ENCODE measurements at regions not wholly inside any gene's neighbourhood (a gene's known extent, or its start where the extent isn't known, plus 50 kb on each side); places are given as distances from the start of the nearest gene placed in this dataset.

- H3K4me1 Mint-ChIP-seq (ENCODE audit: low read depth): no peaks in the 10 kb centered on the region
Measured at GRCh38 chr15:91627473-91628278, 225.8 kb upstream of the SLCO3A1 start.

DNA sequence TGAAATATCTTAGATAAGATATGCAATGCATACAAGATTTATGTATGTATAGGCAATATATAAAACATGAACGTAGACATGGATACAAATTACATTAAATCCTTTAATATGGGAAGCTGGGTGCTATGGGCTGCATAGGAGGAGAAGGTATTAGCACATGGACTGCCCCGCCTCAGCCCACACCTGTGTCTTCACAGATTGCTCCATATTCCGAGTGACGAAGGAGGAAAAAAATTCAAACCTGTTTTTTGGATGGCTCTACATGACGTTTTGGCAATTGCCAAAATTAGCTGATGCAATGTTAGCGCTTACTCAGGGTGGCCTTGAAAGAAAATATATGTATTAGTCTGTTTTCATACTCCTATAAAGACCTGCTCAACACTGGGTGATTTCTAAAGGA is 223.4 kb upstream of the SLCO3A1 start:
- Mint-ChIP-seq H3K36me3 (ENCODE audit: low read depth) (no peaks in the 10 kb centered on the region), H3K27ac (no peak overlapping the region), H3K4me1 (ENCODE audit: low read depth) (no peaks in the 10 kb centered on the region), H3K27me3 (ENCODE audit: insufficient read depth) (no peaks in the 10 kb centered on the region; the same call in 1 of the 2 replicates), H3K9me3 (peaks cover 23% of the 10 kb centered on the region), H3K4me3 (no peak overlapping the region)
- TF ChIP-seq, protein P1, sequence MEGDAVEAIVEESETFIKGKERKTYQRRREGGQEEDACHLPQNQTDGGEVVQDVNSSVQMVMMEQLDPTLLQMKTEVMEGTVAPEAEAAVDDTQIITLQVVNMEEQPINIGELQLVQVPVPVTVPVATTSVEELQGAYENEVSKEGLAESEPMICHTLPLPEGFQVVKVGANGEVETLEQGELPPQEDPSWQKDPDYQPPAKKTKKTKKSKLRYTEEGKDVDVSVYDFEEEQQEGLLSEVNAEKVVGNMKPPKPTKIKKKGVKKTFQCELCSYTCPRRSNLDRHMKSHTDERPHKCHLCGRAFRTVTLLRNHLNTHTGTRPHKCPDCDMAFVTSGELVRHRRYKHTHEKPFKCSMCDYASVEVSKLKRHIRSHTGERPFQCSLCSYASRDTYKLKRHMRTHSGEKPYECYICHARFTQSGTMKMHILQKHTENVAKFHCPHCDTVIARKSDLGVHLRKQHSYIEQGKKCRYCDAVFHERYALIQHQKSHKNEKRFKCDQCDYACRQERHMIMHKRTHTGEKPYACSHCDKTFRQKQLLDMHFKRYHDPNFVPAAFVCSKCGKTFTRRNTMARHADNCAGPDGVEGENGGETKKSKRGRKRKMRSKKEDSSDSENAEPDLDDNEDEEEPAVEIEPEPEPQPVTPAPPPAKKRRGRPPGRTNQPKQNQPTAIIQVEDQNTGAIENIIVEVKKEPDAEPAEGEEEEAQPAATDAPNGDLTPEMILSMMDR (IDR thresholded peaks at IDR 0.05): no peak
- no peak for DNase-seq

More at GRCh38 chr15:91627473-91628278, 225.8 kb upstream of the SLCO3A1 start:
- TF ChIP-seq, protein P1 (IDR thresholded peaks at IDR 0.05): no peak
- H3K36me3 Mint-ChIP-seq (ENCODE audit: low read depth): no peaks in the 10 kb centered on the region
- H3K27ac Mint-ChIP-seq: no peak overlapping the region
- DNase-seq: no peak
- no peak overlapping the region for H3K4me3 Mint-ChIP-seq
- no peaks in the 10 kb centered on the region; the same call in 1 of the 2 replicates for H3K27me3 Mint-ChIP-seq (ENCODE audit: insufficient read depth)
- peaks cover 15% of the 10 kb centered on the region for H3K9me3 Mint-ChIP-seq

GRCh38 chr15:91632176-91632575 is 221.3 kb upstream of the SLCO3A1 start:
- no peaks in the 10 kb centered on the region for H3K4me1 Mint-ChIP-seq (ENCODE audit: low read depth)
- H3K4me3 Mint-ChIP-seq: no peak overlapping the region
- DNase-seq: no peak
- TF ChIP-seq, protein P1 (IDR thresholded peaks at IDR 0.05): no peak
- H3K27ac Mint-ChIP-seq: no peak overlapping the region
- H3K36me3 Mint-ChIP-seq (ENCODE audit: low read depth): no peaks in the 10 kb centered on the region
- peaks cover 23% of the 10 kb centered on the region for H3K9me3 Mint-ChIP-seq
- H3K27me3 Mint-ChIP-seq (ENCODE audit: insufficient read depth): no peaks in the 10 kb centered on the region; the same call in 1 of the 2 replicates

GRCh38 chr15:91632981-91633380 is 220.5 kb upstream of the SLCO3A1 start:
- Mint-ChIP-seq H3K4me3 (no peak overlapping the region), H3K27me3 (ENCODE audit: insufficient read depth) (no peaks in the 10 kb centered on the region; the same call in 1 of the 2 replicates), H3K9me3 (peaks cover 28% of the 10 kb centered on the region), H3K36me3 (ENCODE audit: low read depth) (no peaks in the 10 kb centered on the region), H3K27ac (no peak overlapping the region), H3K4me1 (ENCODE audit: low read depth) (no peaks in the 10 kb centered on the region)
- TF ChIP-seq, protein P1 (IDR thresholded peaks at IDR 0.05): no peak
- no peak for DNase-seq

DNA sequence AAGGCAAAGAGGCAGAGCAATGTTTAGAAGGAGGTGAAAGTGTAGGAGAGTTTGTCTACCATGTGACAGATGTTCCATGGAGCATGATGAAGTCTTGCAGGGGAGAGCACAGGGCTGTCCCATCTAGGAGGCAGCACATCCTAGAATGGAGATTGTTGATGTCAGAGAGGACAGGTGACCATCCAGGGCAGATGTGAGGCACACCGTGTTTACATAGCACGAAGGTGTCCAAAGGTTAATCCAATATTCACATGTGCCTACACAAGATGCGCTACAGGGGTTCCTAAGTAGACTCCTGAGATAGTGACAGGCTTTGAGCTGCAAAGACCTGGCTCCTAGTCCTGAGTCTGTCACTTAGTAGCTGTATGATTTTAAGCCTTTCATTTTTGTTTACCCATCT is 219.3 kb upstream of the SLCO3A1 start:
- TF ChIP-seq, protein P1 (IDR thresholded peaks at IDR 0.05): no peak
- Mint-ChIP-seq H3K27me3 (ENCODE audit: insufficient read depth) (no peaks in the 10 kb centered on the region; the same call in 1 of the 2 replicates), H3K4me3 (no peak overlapping the region), H3K9me3 (peaks cover 29% of the 10 kb centered on the region; the same call in 1 of the 2 replicates), H3K36me3 (ENCODE audit: low read depth) (no peaks in the 10 kb centered on the region), H3K4me1 (ENCODE audit: low read depth) (no peaks in the 10 kb centered on the region), H3K27ac (no peak overlapping the region)
- DNase-seq: no peak

Measured in HFFc6 (cell line).